WTC11 (cell line): ENCODE measurements at regions not wholly inside any gene's neighbourhood (a gene's known extent, or its start where the extent isn't known, plus 50 kb on each side); places are given as distances from the start of the nearest gene placed in this dataset.
"Not testable (repeated sequence)": the region's sequence is repeated elsewhere in the genome, so short reads cannot be mapped to it uniquely, and the experiment has no call there.

ENCODE experiments used
- ELF4 ChIP-seq: sonication (generic); formaldehyde crosslinking; IDR thresholded peaks from 2 replicates; pipeline ENCODE4 v1.8.1; 2022; ENCODE audit warnings: low read depth, mild to moderate bottlenecking, moderate library complexity, missing genetic modification reagents
- ZBTB21 ChIP-seq: sonication (generic); formaldehyde crosslinking; IDR thresholded peaks from 2 replicates; pipeline ENCODE4 v1.8.1; 2023; ENCODE audit warnings: mild to moderate bottlenecking, missing genetic modification reagents, borderline replicate concordance
- TF ChIP-seq, protein P1 (sequence below): fragments of 200-600 bp; IDR thresholded peaks from 2 replicates; pipeline ENCODE4 v1.8.0; 2022; ENCODE audit warnings: antibody characterized with exemption
- TF ChIP-seq, protein P2 (sequence below): sonication (generic); formaldehyde crosslinking; IDR thresholded peaks from 2 replicates; pipeline ENCODE4 v1.8.0; 2022; ENCODE audit warnings: mild to moderate bottlenecking, missing genetic modification reagents

DNA sequence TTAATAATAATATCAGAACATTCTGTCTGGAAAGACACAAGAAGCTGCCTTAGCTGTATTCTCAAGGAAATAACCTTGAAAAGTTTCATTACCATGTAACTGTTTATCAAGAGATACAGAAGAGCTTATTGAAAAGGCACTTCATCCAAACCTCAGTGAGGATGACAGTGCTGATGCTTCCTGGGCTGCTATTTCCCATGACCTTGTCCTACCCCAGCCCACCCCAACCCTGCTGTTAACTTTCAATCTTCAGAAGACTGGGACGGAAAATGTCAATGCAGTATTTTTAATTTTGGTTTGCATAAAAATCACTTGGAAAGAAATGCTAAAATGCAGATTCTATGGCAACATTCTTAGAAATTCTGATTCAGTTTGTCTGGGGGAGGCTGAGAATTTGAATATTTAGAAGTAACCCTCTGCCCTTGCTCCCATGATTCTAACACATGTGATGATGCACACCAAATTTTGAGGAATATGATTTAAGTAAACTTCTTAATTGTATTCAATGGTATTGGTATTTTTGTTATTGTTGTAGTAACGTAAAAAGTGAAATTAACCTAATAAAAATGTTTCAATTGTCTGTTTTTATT lies 101.0 kb upstream of the CHST9 start:
- TF ChIP-seq, protein P1, sequence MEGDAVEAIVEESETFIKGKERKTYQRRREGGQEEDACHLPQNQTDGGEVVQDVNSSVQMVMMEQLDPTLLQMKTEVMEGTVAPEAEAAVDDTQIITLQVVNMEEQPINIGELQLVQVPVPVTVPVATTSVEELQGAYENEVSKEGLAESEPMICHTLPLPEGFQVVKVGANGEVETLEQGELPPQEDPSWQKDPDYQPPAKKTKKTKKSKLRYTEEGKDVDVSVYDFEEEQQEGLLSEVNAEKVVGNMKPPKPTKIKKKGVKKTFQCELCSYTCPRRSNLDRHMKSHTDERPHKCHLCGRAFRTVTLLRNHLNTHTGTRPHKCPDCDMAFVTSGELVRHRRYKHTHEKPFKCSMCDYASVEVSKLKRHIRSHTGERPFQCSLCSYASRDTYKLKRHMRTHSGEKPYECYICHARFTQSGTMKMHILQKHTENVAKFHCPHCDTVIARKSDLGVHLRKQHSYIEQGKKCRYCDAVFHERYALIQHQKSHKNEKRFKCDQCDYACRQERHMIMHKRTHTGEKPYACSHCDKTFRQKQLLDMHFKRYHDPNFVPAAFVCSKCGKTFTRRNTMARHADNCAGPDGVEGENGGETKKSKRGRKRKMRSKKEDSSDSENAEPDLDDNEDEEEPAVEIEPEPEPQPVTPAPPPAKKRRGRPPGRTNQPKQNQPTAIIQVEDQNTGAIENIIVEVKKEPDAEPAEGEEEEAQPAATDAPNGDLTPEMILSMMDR = not testable (repeated sequence)
- TF ChIP-seq ZBTB21 (CRISPR knock-in tag); ELF4: not testable (repeated sequence)
- TF ChIP-seq, protein P2, sequence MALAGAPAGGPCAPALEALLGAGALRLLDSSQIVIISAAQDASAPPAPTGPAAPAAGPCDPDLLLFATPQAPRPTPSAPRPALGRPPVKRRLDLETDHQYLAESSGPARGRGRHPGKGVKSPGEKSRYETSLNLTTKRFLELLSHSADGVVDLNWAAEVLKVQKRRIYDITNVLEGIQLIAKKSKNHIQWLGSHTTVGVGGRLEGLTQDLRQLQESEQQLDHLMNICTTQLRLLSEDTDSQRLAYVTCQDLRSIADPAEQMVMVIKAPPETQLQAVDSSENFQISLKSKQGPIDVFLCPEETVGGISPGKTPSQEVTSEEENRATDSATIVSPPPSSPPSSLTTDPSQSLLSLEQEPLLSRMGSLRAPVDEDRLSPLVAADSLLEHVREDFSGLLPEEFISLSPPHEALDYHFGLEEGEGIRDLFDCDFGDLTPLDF (CRISPR knock-in tag) = not testable (repeated sequence)
